HFFc6 (cell line): ENCODE measurements at regions not wholly inside any gene's neighbourhood (a gene's known extent, or its start where the extent isn't known, plus 50 kb on each side); places are given as distances from the start of the nearest gene placed in this dataset.
"Not testable (repeated sequence)": the region's sequence is repeated elsewhere in the genome, so short reads cannot be mapped to it uniquely, and the experiment has no call there.

ENCODE experiments used
- DNase-seq: peaks from one replicate; pipeline ENCODE4 v3.0.0-alpha.2; 2018
- H3K27ac Mint-ChIP-seq: 2 replicates; pipeline ENCODE4 v1.8.0; 2020; ENCODE audit warnings: mild to moderate bottlenecking, mixed read lengths
- H3K27me3 Mint-ChIP-seq: 2 replicates; pipeline ENCODE4 v1.8.0; 2021; ENCODE audit warnings: mild to moderate bottlenecking, moderate library complexity, mixed read lengths; ENCODE audit not compliant: insufficient read depth
- H3K36me3 Mint-ChIP-seq: 2 replicates; pipeline ENCODE4 v1.8.0; 2021; ENCODE audit warnings: low read depth, mixed read lengths
- H3K4me1 Mint-ChIP-seq: 2 replicates; pipeline ENCODE4 v1.8.0; 2020; ENCODE audit warnings: low read depth, mixed read lengths
- H3K4me3 Mint-ChIP-seq: 2 replicates; pipeline ENCODE4 v1.8.0; 2020; ENCODE audit warnings: mild to moderate bottlenecking, moderate library complexity, mixed read lengths
- H3K9me3 Mint-ChIP-seq: 2 replicates; pipeline ENCODE4 v1.8.0; 2020; ENCODE audit warnings: mild to moderate bottlenecking, mixed read lengths
- CTCF ChIP-seq: fragments of 200-600 bp; sonication (generic); IDR thresholded peaks from 2 replicates; pipeline ENCODE4 v1.5.0; 2021; ENCODE audit warnings: antibody characterized with exemption, mild to moderate bottlenecking

GRCh38 chrX:52270453-52271116 is 85.9 kb downstream of the MAGED4 start:
- Mint-ChIP-seq H3K27ac (no peak overlapping the region), H3K9me3 (no peaks in the 10 kb centered on the region), H3K4me1 (no peaks in the 10 kb centered on the region), H3K36me3 (no peaks in the 10 kb centered on the region), H3K27me3 (no peaks in the 10 kb centered on the region; the same call in 1 of the 2 replicates), H3K4me3 (no peak overlapping the region)
- TF ChIP-seq CTCF: no peak
- no peak for DNase-seq

GRCh38 chrX:52271206-52271605 is 86.5 kb downstream of the MAGED4 start:
- Mint-ChIP-seq H3K36me3 (no peaks in the 10 kb centered on the region), H3K27me3 (no peaks in the 10 kb centered on the region; the same call in 1 of the 2 replicates), H3K4me3 (no peak overlapping the region), H3K4me1 (no peaks in the 10 kb centered on the region), H3K27ac (no peak overlapping the region), H3K9me3 (no peaks in the 10 kb centered on the region)
- peak; percentile 41 for TF ChIP-seq CTCF
- DNase-seq: no peak

- no peak for DNase-seq
- no peaks in the 10 kb centered on the region for H3K36me3 Mint-ChIP-seq
- H3K9me3 Mint-ChIP-seq: no peaks in the 10 kb centered on the region
- no peak for TF ChIP-seq CTCF
- no peak overlapping the region for H3K4me3 Mint-ChIP-seq
- no peak overlapping the region for H3K27ac Mint-ChIP-seq
- peaks cover 3% of the 10 kb centered on the region for H3K27me3 Mint-ChIP-seq
- H3K4me1 Mint-ChIP-seq: no peaks in the 10 kb centered on the region
Observed at GRCh38 chrX:52277666-52278065, 91.2 kb upstream of the XAGE2 start.

GRCh38 chrX:52280812-52281211 is 88.0 kb upstream of the XAGE2 start:
- Mint-ChIP-seq H3K27me3 (peaks cover 3% of the 10 kb centered on the region; the same call in 1 of the 2 replicates), H3K4me3 (no peak overlapping the region), H3K9me3 (no peaks in the 10 kb centered on the region), H3K27ac (no peak overlapping the region), H3K4me1 (no peaks in the 10 kb centered on the region), H3K36me3 (no peaks in the 10 kb centered on the region)
- no peak for TF ChIP-seq CTCF
- DNase-seq: no peak

- H3K27me3 Mint-ChIP-seq: peaks cover 3% of the 10 kb centered on the region; the same call in 1 of the 2 replicates
- no peak overlapping the region for H3K27ac Mint-ChIP-seq
- H3K36me3 Mint-ChIP-seq: no peaks in the 10 kb centered on the region
- H3K4me3 Mint-ChIP-seq: no peak overlapping the region
- no peaks in the 10 kb centered on the region for H3K4me1 Mint-ChIP-seq
- DNase-seq: no peak
- no peak for TF ChIP-seq CTCF
- H3K9me3 Mint-ChIP-seq: no peaks in the 10 kb centered on the region
Observed at GRCh38 chrX:52284865-52285264, 84.0 kb upstream of the XAGE2 start.

- not testable (repeated sequence) for H3K4me3 Mint-ChIP-seq, H3K4me1 Mint-ChIP-seq, H3K27ac Mint-ChIP-seq, H3K27me3 Mint-ChIP-seq, H3K9me3 Mint-ChIP-seq, H3K36me3 Mint-ChIP-seq, DNase-seq
Observed at GRCh38 chrX:52298968-52299367, 69.9 kb upstream of the XAGE2 start.

- not testable (repeated sequence) for H3K4me1 Mint-ChIP-seq, DNase-seq, H3K4me3 Mint-ChIP-seq, H3K27me3 Mint-ChIP-seq, H3K36me3 Mint-ChIP-seq, H3K9me3 Mint-ChIP-seq, H3K27ac Mint-ChIP-seq
Observed at GRCh38 chrX:52308532-52308931, 60.3 kb upstream of the XAGE2 start.
